ENCODE measurements at regions not wholly inside any gene's neighbourhood (a gene's known extent, or its start where the extent isn't known, plus 50 kb on each side); places are given as distances from the start of the nearest gene placed in this dataset.

DNA sequence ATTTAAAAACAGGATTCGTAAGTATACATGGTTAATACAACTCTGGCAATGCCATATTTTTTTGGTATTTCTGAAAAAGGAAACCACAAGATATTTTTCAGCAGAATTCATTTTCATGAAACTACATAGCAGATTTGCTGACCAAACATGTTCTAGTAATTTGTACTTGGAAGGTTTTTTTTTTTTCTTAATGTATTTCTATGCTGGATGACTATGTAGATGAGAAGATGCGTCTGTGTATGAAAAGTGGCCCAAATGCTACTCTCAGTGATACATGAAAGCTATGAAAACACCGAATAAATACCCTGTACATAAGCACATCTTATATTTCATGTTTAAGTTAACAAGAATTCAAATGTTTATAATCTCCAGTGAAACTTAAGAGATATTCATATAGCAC is 400.9 kb upstream of the CYLC2 start:
- TF ChIP-seq TAF1 (IDR thresholded peaks at IDR 0.05; ENCODE audit: low read depth) (no peak), TCF12 (IDR thresholded peaks at IDR 0.05; ENCODE audit: low read depth) (no peak), TEAD4 (IDR thresholded peaks at IDR 0.05) (no peak), EP300 (IDR thresholded peaks at IDR 0.05; ENCODE audit: borderline replicate concordance) (no peak)
- TF ChIP-seq, protein P1, sequence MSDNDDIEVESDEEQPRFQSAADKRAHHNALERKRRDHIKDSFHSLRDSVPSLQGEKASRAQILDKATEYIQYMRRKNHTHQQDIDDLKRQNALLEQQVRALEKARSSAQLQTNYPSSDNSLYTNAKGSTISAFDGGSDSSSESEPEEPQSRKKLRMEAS (IDR thresholded peaks at IDR 0.05) = no peak

All from Ishikawa (cell line).